ENCODE measurements at regions not wholly inside any gene's neighbourhood (a gene's known extent, or its start where the extent isn't known, plus 50 kb on each side); places are given as distances from the start of the nearest gene placed in this dataset.

DNA sequence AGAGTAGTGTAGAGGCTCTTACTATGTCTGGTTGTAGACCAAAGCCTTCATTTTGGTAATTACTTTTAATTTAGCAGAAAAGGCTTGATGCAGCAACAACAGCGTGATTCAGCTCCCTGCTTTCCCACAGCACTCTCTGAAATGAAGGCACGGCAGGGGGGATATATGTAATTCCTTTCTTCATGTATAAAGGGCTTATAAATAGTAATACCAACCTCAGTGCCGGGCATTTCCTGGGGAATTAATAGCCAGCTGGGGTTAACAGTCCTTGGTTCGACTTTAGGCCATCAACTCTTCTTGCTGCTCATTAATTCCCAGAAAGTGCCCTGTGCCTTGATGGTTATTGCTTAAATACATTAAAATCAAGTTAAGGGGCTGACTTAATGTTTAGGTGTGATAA is 669.0 kb downstream of the ZNF674 start:
- in situ Hi-C loops (cut with HindIII; ENCODE audit: low pct_unique_long_range_greater_than_20kb, low sequenced_read_pairs): no loop called here
- TF ChIP-seq JUND (IDR thresholded peaks at IDR 0.05; ENCODE audit: low read depth): no peak
- DNase-seq (ENCODE audit: low read depth in 1 of 2, low spot score in 1 of 2): no peak

DNA sequence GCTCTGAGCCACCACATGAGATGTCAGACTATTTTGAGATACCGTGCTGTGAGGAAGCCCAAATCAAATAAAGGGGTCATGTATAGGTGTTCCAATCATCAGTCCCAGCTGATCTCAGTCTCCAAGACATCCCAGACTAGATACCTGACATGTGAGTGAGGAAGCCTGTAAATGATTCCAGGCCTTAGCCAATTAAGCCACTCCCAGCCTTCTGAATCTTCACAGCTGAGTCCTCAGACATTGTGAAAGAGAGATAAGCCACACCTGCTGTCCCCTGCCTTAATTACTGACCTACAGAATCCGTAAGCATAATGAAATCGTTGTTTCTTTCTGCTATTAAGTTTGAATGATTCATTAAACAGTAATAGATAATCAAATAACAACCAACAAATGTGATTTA is 671.4 kb downstream of the ZNF674 start:
- no peak for DNase-seq (ENCODE audit: low read depth in 1 of 2, low spot score in 1 of 2)

DNA sequence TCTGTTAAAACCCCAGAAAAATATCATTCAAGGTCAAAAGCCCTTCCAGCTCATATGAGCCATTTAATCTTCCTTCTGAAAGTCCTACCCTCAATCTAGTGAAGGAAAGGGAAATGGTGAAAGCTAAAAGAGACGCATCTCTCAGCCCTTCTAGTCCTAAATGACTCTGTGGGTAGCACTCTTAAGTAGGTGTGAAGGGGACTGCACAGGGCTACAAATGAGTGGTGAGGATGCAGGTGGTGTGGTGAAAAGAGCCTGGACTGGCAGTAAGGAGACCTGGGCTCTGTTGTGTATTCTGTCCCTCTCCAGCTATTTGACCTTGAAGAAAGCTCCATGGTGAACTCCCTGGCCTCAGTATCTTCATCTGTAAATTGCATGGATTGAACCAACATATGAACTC is 671.8 kb upstream of the DIPK2B start:
- in situ Hi-C loops (cut with HindIII; ENCODE audit: low pct_unique_long_range_greater_than_20kb, low sequenced_read_pairs): no loop called here
- no peak for TF ChIP-seq JUND (IDR thresholded peaks at IDR 0.05; ENCODE audit: low read depth)
- no peak for DNase-seq (ENCODE audit: low read depth in 1 of 2, low spot score in 1 of 2)

More for the DNA sequence above, 671.4 kb downstream of the ZNF674 start:
- no peak for TF ChIP-seq JUND (IDR thresholded peaks at IDR 0.05; ENCODE audit: low read depth)
- in situ Hi-C loops (cut with HindIII; ENCODE audit: low pct_unique_long_range_greater_than_20kb, low sequenced_read_pairs): no loop called here

DNA sequence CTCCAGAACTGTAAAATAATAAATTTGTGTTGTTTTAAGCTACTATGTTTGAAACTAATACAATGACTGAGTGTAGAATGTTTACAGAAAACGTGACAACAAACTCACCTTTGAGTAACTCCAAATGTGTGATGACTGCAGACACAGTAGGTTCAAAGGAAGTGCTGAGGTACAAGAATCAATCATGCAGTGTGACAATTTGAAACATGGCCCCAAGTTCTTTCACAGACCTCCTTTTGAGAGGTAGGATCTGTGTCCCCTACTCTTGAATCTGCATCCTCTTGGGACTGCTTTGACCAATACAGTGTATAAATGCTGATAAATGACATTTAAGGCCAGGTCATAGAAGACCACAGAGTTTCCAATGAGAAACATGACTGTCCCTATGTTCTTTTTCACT is 667.7 kb upstream of the DIPK2B start:
- no peak for DNase-seq (ENCODE audit: low read depth in 1 of 2, low spot score in 1 of 2)
- no peak for TF ChIP-seq JUND (IDR thresholded peaks at IDR 0.05; ENCODE audit: low read depth)
- in situ Hi-C loops (cut with HindIII; ENCODE audit: low pct_unique_long_range_greater_than_20kb, low sequenced_read_pairs): no loop called here

DNA sequence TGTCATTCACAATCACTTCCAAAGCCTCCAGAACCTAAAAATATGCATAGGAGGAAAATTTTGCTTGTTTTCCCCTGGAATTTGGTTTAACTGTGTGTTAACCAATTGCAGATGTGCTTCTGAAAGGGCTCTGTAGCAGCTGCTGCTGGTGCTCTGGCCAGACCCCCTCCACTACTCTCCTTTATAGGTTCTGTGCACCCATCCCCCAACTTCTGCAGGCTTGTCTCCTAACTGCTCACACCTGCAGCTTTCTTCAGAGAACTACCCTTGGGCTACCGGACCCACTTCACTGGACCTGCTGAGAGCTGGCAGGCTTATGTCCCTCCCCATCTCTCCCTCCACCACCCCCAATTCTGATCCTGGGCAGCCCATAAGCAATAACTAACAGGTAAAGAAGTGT is 662.1 kb upstream of the DIPK2B start:
- in situ Hi-C loops (cut with HindIII; ENCODE audit: low pct_unique_long_range_greater_than_20kb, low sequenced_read_pairs): no loop called here
- TF ChIP-seq JUND (IDR thresholded peaks at IDR 0.05; ENCODE audit: low read depth): no peak
- DNase-seq (ENCODE audit: low read depth in 1 of 2, low spot score in 1 of 2): no peak

DNA sequence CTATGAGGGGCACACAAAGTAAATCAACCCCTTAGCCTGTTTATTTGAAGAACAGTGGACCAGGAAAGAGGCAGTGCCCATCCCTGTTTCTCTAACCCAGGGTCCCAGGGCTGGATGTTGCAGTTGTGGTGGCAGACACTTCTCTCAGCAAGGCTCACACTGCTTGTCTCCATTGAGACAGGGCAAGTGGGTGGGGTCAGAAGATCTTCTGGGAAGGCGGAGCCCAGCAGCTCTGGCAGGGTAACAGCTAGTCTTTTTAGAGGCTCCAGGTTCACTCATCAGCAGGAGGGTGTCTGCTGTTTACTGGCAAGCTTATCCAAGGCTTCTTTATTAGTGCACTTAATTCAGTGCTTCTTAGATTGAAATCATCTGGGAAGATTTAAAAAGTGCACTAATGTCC is 659.8 kb upstream of the DIPK2B start:
- no peak for DNase-seq (ENCODE audit: low read depth in 1 of 2, low spot score in 1 of 2)
- in situ Hi-C loops (cut with HindIII; ENCODE audit: low pct_unique_long_range_greater_than_20kb, low sequenced_read_pairs): no loop called here
- TF ChIP-seq JUND (IDR thresholded peaks at IDR 0.05; ENCODE audit: low read depth): no peak

DNA sequence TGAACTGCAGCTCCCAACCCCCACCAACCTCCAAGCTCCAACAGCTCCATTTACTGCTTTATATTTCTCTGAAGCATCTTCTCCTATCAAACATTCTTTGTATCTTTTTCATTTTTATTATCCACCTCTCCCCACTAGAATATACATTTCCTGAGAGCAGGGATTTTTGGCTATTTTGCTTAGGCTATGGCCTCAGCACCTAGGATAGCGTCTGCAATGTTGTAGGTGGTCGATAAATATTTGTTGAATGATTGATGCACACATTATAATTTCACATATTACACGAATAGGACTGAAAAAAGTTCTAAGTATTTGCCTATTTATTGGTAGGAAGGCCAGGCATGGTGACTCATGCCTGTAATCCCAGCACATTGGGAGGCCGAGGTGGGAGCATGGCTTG is 658.7 kb upstream of the DIPK2B start:
- no peak for TF ChIP-seq JUND (IDR thresholded peaks at IDR 0.05; ENCODE audit: low read depth)
- in situ Hi-C loops (cut with HindIII; ENCODE audit: low pct_unique_long_range_greater_than_20kb, low sequenced_read_pairs): no loop called here
- DNase-seq (ENCODE audit: low read depth in 1 of 2, low spot score in 1 of 2): no peak

DNA sequence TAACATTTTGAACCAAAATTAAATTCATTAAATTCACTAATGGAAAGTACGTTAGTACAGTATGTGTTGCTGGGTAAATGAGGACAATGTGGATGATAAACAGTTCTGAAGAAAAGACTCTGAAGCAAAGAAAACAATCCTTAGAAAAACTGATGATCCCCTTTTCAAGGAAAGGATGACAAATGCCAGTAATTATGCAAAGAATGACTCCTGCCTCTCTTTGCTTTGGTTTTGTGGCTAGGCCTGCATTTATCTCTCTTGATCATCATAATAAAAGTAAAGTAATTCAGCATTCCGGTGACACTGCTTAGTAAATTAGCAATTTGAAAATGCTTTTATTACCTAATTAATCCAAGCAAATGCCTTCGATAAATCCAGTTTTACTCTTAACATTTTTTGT is 652.2 kb upstream of the DIPK2B start:
- no peak for TF ChIP-seq JUND (IDR thresholded peaks at IDR 0.05; ENCODE audit: low read depth)
- in situ Hi-C loops (cut with HindIII; ENCODE audit: low pct_unique_long_range_greater_than_20kb, low sequenced_read_pairs): no loop called here
- DNase-seq (ENCODE audit: low read depth in 1 of 2, low spot score in 1 of 2): no peak

DNA sequence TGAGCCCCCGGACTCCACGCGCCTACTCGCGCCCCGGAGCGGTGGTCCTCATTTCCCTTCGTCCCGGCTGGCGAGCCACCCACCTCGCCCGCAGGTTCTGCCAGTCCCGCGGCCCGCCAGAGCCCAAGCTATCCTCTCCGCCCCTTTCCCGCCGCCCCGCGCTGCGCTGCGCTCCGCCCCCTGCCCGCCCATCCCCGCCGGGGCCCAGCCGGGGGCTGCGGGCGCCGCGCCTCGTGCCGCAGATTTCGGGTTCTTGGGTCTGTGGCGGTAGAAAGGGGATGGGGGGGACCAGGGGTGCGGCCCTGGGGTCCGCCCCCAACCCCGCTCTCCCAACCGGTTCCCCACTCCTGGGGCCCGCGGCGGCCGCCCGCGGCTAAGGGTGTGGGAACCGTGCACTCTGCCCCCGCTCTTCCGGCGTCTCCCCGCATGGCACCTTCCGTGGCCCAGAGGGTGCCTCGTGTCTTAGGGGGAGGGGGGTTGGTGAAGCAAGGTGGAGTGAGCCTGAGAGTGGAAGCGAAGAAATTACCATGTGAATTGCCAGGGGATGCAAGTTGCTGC is 650.8 kb upstream of the DIPK2B start:
- in situ Hi-C loops (cut with HindIII; ENCODE audit: low pct_unique_long_range_greater_than_20kb, low sequenced_read_pairs): no loop called here
- no peak for TF ChIP-seq JUND (IDR thresholded peaks at IDR 0.05; ENCODE audit: low read depth)
- no peak for DNase-seq (ENCODE audit: low read depth in 1 of 2, low spot score in 1 of 2)

DNA sequence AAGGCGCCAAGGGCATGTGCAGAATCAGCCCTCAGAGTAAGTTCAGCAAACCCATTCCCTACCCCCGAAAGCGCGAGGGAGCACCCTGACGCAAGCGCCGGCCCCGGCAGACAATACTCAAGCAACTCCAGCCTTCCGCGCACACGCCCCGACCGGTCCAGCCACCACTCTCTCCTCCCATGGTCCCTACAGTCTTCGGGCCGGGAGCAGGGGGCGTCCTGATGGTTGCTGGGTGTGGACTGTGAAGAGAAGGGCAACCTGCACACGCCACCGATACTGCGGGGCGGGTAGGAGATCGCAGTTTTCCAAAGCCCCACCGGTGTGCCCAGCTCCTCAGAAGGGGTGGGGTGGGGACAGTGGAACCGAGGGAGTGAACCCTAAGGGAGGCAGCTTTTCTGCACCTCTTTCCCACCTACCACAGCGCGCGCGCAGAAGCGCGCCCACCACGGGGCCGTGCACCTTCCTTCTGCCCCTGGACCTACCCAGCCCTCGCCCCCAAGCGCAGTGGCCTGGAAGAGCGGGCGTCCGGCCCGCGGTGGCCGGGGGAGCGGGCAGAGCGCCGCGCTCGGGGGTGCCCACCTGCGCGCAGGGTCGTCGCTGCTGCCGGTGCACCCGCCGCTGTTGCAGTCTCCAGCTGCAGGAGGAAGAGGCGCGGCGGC is 650.2 kb upstream of the DIPK2B start:
- TF ChIP-seq JUND (IDR thresholded peaks at IDR 0.05; ENCODE audit: low read depth): no peak
- in situ Hi-C loops (cut with HindIII; ENCODE audit: low pct_unique_long_range_greater_than_20kb, low sequenced_read_pairs): no loop called here
- DNase-seq (ENCODE audit: low read depth in 1 of 2, low spot score in 1 of 2): no peak

DNA sequence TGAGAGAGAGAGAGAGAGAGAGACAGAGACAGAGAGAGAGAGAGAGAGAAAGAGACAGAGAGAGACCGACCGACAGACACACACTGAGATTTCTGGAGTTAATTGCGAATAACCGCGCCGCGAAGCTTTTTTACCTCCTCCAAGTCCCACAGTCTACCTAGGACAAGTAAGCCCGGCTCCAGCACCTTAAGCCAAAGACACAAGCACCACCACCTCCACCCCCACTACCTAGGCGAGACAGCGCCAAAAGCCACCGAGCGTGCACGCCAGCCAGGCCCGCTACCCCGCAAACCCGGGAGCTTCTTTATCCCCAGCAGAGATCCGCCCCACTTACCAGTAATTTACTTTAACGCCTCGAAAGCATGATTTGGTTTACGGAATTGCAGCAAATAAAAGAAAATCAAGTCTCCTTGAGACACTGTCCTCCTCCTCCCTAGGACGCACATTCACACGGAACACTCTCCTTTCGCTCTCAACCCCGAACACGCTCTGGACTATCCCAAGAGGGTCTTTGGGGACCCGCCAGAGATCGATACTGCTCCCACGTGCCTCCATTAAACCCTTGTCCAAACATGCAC is 649.6 kb upstream of the DIPK2B start:
- DNase-seq (ENCODE audit: low read depth in 1 of 2, low spot score in 1 of 2): no peak
- in situ Hi-C loops (cut with HindIII; ENCODE audit: low pct_unique_long_range_greater_than_20kb, low sequenced_read_pairs): no loop called here
- no peak for TF ChIP-seq JUND (IDR thresholded peaks at IDR 0.05; ENCODE audit: low read depth)

DNA sequence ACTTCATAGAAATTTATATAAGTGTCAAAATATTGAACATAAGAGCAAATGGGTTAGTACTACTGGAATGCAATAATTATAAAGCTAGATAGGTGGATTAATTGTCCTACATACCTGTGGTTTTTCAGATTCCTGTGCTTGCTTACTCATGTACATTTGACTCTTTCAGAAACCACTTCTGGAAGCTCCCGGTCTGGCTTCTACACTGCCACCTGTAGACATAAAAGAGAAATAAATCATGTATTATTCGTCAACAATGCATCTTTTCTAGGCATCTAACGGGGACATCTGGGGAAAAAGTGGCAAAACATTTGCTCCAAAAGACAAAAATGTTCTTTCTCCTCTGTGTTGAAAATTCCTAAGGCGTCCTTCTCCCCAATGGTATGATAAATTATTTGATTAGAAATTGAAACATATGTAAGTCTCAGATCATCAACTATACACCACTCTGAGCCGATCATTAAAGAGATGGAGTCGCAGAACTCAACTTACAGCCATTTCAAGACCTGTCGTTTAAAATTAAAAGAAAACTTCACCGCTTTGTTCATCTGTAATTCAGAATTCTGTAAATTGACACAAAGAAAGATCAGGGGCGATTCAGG is 648.7 kb upstream of the DIPK2B start:
- in situ Hi-C loops (cut with HindIII; ENCODE audit: low pct_unique_long_range_greater_than_20kb, low sequenced_read_pairs): no loop called here

DNA sequence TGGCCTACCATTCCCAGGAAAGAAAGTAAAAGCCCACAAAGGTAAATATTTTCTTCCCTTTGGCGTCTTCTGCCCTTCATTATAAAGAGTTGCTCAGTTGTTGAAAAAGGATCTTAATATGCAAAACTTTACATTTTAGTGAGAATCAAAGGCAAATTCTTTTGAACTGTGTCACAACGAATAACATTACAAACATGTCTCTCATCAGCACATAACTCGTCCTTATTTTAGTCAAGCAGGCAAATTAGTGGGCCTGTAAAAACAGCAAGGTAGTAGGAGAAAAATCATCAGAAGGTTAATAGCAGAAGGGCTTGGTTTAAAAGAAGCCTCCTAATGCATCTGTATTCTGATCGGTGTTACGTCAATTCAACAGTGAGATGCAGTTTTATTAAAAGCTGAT is 647.3 kb upstream of the DIPK2B start:
- in situ Hi-C loops (cut with HindIII; ENCODE audit: low pct_unique_long_range_greater_than_20kb, low sequenced_read_pairs): no loop called here
- DNase-seq (ENCODE audit: low read depth in 1 of 2, low spot score in 1 of 2): no peak
- no peak for TF ChIP-seq JUND (IDR thresholded peaks at IDR 0.05; ENCODE audit: low read depth)

More for the DNA sequence above, 648.7 kb upstream of the DIPK2B start:
- no peak for TF ChIP-seq JUND (IDR thresholded peaks at IDR 0.05; ENCODE audit: low read depth)
- DNase-seq (ENCODE audit: low read depth in 1 of 2, low spot score in 1 of 2): peak in 1 of 2 experiments; percentile 65
